GM19025 (cell line): ENCODE measurements at regions not wholly inside any gene's neighbourhood (a gene's known extent, or its start where the extent isn't known, plus 50 kb on each side); places are given as distances from the start of the nearest gene placed in this dataset.
"Not testable (repeated sequence)": the region's sequence is repeated elsewhere in the genome, so short reads cannot be mapped to it uniquely, and the experiment has no call there.

Experiments
- ATAC-seq: cut with Tn5 transposase; IDR thresholded peaks from one replicate; pipeline ENCODE4 v1.9.1; 2021; ENCODE audit warnings: mild to moderate bottlenecking, low read depth, moderate library complexity; ENCODE audit not compliant: unreplicated experiment

DNA sequence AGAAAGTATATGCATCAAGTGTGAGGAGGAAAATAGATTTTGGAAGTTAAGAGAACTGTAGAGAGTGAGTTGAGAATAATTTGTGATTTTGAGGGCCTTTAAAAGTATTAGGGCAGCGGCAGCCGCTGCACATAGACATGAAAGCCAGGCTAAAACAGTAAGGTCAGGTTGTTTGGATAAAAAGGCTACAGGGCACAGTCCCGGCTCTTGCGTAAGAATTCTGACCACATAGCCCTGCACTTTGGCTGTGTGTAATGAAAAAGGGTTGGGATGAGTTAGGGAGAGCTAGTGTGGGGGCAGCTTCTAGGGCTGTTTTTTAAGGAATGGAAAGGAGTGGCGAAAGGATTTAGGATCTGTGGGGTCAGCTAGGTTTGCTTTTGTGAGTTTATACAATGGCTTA lies 130.8 kb downstream of the CCDC71L start:
- ATAC-seq, result not testable (repeated sequence)

DNA sequence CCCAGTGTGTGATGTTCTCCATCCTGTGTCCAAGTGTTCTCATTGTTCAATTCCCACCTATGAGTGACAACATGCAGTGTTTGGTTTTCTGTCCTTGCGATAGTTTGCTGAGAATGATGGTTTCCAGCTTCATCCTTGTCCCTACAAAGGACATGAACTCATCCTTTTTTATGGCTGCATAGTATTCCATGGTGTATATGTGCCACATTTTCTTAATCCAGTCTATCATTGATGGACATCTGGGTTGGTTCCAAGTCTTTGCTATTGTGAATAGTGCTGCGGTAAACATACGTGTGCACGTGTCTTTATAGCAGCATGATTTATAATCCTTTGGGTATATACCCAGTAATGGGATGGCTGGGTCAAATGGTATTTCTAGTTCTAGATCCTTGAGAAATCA lies 134.3 kb downstream of the CCDC71L start:
- not testable (repeated sequence) for ATAC-seq

DNA sequence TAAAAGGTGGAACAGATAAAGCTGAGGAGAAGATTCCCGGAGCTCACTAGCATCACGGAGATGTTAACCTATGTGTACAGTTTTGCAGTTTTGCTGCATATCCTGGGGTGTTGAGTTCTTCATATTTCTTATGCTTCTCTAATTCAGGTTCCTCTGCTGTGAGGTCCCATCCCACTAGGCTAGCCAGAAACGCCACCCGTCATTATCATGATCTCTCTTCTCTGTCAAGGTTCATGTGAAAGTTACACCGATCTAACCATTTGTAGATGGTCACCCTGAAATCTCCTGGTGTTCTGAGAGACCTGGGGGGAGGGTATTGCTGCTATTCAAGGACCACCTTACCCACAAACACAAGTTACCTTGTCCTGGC lies 136.3 kb downstream of the CCDC71L start:
- ATAC-seq, result no peak

DNA sequence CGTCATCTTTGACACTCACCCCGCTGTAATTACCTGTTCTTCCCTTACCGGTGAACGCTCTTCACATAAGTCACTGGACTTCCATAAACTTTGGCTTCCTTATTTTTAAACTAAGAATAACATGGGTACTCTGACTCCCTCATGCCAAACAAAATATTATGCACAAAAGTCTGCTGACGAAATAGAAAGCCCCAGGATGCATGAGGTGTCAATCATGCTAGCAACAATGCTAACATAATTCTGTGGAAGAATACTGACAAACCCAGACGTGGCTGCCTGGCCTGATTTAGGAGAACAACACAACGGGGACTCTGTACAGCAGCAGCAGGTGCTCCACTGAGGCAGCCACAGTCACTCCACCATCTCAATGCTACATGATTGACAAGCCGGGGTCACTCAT lies 137.5 kb downstream of the CCDC71L start:
- no peak for ATAC-seq

DNA sequence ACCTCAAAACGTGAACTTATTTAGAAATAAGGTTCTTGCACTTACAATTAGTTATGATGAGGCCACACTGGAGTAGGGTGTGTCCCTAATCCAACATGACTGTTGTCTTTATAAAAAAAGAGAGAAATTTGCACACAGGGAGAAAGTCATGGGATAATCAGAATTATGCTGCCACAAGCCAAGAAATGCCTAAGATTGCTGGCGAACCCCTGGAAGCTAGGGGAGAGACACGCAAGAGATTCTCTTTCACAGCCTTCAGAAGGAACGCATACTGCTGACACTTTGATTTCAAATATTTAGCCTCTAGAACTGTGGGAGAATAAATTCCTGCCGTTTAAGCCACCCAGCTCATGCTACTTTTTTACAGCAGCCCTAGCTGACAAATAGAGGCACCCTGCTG lies 138.3 kb downstream of the CCDC71L start:
- ATAC-seq, result no peak

DNA sequence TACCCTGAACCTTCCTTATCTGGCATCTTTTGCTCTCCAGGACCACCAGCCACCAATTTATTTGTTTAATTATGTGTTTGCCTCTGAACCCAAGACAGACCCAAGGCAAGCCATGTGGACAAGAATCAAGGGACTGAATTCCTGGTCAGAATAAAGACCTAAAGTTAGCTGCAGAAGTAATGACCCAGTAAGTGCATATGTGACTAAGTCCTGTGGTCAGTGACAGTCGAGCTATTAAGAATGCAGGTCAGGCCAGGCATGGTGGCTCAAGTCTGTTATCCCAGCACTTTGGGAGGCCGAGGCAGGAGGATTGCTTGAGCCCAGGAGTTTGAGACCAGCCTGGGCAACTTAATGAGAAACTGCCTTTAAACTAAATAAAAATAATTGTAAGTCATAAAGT lies 139.4 kb downstream of the CCDC71L start:
- ATAC-seq, result no peak

DNA sequence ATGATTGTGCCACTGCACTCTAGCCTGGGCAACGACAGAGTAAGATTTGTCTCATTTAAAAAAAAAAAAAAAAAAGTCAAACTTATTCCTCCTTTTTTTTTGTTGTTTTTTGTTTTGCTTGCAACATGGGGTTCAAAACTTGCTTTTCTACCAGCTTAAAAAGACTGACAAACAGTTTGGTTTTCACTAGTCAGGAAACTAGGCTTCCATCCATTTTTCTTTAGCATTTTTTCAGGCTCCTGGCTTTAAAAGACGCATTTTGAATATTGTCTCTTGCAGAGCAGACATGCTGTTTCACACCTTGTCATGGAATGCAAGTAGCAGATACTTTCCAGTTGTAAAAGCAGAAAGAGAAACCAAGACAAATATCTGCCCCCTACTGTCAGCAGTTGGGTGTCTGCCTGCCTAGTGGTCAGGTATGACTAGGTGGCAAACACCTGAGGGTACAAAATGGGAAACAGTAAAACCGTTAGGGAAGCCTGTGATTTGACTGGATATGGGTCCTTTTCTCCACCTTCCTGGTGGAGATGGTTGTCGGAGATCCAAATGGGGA lies 139.9 kb downstream of the CCDC71L start:
- ATAC-seq, result no peak

DNA sequence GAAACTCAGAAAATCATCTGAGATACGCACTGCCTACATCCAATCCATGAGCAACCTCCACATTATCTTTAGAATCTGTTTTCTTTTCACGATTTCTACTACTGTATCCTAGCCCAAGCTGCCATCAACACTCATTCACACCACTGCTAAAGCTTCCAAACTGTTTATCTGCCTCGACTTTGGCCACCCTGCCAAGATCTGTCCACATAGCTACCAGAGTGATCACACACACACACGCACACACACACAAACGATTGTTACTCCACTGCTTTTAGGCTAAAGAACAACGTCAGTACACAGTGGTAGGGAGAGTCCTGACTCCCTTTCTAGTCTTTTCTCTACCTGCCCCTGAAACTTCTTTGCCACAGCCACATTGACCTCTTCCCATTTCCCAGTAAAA lies 142.0 kb downstream of the CCDC71L start:
- ATAC-seq, result no peak

DNA sequence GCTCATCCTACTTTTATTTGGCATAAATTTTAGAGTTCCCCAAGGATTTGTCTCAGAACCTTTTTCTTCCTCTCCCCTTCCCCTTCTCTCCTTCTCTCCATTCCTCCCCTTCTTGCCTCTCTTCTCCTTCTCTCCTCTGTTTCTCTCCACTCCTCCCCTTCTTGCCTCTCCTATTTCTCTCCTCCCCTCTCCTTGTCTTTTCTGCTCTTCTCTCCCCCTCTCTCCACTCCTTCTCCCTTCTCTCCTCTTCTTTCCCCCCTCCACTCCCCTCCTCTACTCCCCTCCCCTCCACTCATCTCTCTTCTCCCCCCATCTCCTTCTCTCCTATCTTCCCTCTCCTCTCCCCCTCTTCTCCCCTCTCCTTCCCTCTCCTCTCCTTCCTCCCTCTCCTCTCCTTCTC lies 142.7 kb downstream of the CCDC71L start:
- ATAC-seq, result no peak

DNA sequence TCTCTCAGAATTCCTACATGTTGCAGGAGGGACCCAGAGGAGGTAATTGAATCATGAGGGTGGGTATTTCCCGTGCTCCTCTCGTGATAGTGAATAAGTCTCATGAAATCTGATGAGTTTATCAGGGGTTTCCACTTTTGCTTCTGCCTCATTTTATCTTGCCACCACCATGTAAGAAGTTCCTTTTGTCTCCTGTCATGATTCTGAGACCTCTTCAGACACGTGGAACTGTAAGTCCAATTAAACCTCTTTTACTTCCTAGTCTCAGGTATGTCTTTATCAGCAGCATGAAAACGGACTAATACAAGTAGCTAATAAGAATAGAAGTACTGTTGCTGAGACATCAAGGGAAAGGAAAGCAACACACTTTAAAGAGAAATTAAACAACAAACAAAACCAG lies 143.4 kb downstream of the CCDC71L start:
- no peak for ATAC-seq

DNA sequence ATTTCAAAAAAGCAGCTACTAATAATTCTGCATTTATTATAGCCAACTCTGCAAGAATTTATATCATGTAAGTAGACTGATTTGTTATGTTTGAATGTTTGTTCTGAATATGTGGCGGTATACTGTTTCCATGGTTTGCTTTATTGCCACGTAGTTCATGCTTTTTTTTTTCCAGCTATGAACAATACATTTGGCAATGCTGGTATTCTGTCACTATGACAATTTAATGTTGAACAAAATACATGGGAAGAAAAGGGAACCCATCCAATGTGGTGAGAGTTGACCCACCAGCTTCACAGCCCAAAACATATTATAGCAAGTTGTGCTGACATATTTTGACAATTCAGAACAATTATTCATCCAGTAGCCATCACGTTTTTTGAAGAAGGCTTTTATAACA lies 145.6 kb downstream of the CCDC71L start:
- ATAC-seq, result no peak

DNA sequence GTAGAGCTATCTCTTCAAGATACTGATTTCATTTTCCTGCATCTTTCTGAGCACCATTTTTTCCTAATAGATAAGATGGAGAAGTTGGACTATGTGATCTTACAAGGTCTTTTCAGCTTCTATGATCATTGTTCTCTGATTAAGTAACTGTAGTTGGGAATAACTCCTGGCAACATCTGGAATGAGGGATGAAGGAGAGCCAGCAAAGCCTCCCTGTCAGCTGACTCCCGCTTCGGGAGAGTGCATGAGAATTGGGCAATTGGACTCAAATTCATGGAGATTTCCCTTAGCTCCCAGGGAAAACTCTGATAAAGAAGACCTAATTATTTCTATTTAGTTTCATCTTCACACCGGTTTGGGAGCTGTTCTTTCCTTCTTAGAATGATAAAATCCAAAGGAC lies 146.1 kb downstream of the CCDC71L start:
- ATAC-seq, result no peak

DNA sequence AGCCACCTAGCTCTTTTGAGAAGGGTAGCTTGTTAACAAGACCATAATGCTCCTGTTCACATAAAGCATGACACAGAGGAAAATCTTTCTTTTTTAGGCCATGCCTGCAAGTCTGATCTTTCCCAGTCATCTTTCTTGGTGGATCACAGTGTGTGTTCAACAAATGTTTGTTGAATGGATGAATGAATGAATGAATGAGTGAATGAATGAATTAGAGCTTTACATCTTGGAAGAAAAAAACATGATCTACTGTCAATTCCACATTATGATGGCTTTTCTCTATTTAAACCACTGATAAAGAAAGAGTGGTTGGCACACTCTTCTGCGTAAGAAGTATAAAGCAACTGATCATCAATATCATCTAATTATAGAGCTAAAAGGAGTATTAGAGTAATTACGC lies 148.7 kb downstream of the CCDC71L start:
- ATAC-seq, result no peak

DNA sequence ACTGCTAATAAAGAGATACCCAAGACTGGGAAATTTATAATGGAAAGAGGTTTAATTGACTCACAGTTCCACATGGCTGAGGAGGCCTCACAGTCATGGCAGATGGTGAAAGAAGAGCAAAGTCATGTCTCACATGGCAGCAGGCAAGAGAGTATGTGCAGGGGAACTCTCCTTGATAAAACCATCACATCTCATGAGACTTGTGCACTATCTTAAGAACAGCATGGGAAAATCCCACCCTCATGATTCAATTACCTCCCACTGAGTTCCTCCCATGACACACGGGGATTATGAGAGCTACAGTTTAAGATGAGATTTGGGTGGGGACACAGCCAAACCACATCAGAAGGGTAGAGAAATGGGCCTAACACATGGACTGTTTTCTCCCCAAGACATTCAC lies 156.3 kb downstream of the CCDC71L start:
- ATAC-seq, result no peak

DNA sequence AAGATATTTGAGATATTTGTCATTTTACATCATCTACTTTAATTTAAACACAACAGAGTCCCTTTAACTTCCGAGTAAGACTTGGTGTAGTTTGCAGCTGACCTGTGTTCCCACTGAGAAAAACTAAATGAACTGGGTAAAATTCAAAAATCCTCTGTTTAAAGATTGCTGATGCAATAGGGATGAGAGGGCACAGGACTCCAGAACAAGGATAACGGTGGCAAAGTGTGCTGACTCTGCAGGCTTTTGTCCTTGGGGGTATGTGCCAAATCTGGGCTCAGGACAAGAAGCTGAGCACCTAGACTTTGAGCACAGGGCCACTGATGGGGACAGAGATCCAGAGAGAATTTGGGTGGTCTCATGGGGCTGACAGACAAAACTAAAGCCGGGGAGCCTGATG lies 156.8 kb downstream of the CCDC71L start:
- ATAC-seq, result no peak

DNA sequence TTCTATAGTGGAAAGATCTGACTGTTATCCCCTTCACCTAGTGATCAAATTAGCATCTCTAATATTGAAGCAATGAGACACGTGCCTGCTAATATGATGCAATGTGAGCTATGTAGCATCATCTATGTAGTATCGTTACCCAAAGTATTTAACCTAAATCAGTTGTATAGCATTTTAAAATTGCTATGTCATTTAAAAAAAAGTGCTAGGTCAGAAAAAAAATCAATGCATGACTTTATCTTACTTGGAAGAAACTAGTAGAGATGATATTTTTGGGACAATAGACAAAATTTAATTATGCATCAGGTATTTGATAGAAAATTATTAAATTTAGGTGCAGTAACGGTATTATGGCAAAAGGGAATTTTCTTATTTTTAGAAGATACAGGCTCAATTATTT lies 157.3 kb downstream of the CCDC71L start:
- ATAC-seq, result no peak

DNA sequence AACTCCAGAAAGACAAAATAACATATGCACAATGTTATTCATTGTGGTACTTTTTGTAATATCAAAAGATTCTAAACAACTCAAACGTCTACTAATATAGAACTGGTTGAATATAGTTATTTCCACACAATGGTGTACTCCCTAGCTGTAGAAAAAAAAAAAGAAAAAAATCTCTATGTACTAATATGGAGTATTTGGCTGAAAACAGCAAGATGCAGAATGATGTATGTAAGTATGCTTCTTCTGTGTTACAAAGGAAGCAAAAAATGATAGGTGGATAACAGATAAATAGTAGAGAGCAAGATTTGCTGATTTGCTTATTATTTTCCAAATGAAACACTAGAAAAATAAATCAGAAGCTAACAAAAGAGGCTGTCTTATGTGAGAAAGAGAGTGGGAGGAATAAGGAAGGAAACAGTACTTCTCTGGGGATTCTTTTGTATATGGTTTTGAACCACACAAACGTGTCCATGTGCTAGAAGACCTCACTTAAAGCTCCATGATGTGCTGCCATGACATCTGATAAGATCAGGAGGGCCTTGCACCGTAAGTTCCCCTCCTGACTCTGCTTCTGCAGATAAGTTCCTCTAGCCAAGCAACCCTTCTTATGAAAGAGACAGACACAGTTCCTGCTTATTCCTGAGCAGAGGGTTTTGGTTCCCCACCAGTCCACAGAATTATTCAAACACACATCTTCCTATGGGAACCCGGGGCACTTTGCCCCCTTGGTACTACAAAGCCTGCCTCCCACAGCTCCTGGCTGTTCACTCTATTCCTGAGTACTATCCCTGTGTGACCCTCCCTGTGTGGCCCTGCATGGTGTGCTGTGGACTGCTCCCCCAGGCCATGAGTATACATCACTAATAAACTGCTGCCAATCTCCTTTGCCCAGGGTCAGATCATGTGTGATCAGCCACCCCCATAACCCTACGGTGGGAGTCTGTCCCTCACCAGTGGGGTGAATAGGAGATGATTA lies 159.1 kb downstream of the CCDC71L start:
- no peak for ATAC-seq

DNA sequence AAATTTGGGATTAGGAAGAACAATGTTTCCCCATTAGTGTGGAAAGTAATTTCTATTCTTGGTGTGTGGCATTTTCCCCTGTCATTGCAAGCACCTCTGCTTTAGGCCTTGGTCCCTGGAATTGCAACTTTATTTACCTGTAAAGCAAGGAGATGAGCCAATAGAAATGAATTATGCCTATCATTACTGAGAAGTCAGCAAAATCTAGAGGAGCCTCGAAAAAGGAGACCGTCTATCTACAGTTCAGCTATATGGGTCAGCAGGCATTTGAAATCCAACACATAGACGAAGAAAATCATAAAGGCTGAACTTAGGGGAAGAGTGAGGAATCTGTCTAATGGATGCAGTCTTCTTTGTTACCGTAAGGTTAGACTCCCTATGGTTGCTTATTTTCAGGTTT lies 161.1 kb downstream of the CCDC71L start:
- no peak for ATAC-seq

DNA sequence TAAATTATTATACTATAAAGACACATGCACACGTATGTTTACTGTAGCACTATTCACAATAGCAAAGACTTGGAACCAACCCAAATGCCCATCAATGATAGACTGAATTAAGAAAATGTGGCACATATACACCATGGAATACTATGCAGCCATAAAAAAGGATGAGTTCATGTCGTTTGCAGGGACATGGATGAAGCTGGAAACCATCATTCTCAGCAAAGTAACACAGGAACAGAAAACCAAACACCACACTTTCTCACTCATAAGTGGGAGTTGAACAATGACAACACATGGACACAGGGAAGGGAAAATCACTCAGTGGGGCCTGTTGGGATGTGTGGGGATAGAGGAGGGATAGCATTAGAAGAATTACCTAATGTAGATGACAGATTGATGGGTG lies 163.0 kb downstream of the CCDC71L start:
- not testable (repeated sequence) for ATAC-seq

DNA sequence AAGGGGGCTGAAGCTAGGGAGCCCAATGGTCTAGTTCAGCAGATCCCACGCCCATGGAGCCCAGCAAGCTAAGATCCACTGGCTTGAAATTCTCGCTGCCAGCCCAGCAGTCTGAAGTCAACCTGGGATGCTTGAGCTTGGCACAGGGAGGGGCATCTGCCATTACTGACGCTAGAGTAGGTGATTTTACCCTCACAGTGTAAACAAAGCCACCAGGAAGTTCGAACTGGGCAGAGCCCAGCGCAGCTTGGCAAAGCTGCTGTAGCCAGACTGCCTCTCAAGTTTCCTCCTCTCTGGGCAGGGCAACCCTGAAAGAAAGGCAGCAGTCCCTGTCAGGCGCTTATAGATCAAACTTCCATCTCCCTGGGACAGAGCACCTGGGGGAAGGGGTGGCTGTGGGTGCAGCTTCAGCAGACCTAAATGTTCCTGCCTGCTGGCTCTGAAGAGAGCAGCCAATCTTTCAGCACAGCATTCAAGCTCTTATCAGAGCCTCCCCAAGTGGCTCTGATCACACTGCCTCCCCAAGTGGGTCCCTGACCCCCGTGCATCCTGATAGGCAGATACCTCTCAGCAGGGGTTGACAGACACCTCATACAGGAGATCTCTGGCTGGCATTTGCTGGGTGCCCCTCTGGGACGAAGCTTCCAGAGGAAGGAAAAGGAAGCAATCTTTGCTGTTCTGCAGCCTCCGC lies 167.8 kb downstream of the CCDC71L start:
- ATAC-seq, result no peak

DNA sequence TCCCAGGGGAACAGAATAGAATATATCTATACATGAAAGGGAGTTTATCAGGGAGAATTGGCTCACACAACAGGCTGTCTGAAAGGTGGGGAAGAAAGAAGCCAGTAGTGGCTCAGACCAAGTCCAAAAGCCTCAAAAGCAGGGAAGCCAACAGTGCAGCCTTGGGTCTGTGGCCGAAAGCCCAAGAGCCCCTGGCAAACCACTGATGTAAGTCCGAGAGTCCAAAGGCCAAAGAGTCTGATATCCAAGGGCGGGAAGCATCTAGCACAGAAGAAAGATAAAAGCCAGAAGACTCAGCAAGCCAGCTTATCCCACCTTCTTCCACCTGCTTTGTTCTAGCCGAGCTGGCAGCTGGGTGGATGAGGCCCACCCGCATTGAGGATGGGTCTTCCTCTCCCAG lies 172.5 kb downstream of the CCDC71L start:
- ATAC-seq, result no peak

DNA sequence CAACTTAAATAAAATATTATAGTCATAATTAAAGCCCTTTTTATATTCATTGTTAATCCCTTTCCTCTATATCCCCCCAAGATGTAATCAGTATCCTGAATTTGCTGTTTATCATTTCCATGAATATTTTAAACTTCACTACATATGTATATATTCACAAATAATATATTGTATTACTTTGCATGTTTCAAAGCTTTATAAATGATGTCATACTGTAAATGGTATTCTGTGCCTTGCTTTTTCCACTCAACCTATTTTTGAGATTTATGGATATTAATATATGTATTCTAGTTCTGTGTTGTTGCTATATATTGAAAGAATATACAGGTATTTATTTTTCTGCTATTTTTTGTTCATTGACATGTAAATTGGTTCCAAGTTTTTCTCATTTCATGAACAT lies 173.1 kb downstream of the CCDC71L start:
- ATAC-seq, result no peak
